ENCODE measurements at regions not wholly inside any gene's neighbourhood (a gene's known extent, or its start where the extent isn't known, plus 50 kb on each side); places are given as distances from the start of the nearest gene placed in this dataset.

- DNase-seq (ENCODE audit: low read depth in 2 of 2) = no peak
Observed at GRCh38 chr5:3393920-3394597, 201.6 kb upstream of the IRX1 start.

GRCh38 chr5:3393122-3393919 lies 202.3 kb upstream of the IRX1 start:
- no peak for DNase-seq (ENCODE audit: low read depth in 2 of 2)

GRCh38 chr5:3392306-3392939 lies 203.2 kb upstream of the IRX1 start:
- no peak for DNase-seq (ENCODE audit: low read depth in 2 of 2)

GRCh38 chr5:3391210-3391609 lies 204.4 kb upstream of the IRX1 start:
- DNase-seq (ENCODE audit: low read depth in 2 of 2) = no peak

- no peak for DNase-seq (ENCODE audit: low read depth in 2 of 2)
Observed at GRCh38 chr5:3389471-3390026, 206.1 kb upstream of the IRX1 start.

GRCh38 chr5:3386637-3387036 lies 209.0 kb upstream of the IRX1 start:
- no peak for DNase-seq (ENCODE audit: low read depth in 2 of 2)

GRCh38 chr5:3385991-3386519 lies 209.6 kb upstream of the IRX1 start:
- no peak for DNase-seq (ENCODE audit: low read depth in 2 of 2)

GRCh38 chr5:3384531-3384930 lies 211.1 kb upstream of the IRX1 start:
- DNase-seq (ENCODE audit: low read depth in 2 of 2) = no peak

- no peak for DNase-seq (ENCODE audit: low read depth in 2 of 2)
Observed at GRCh38 chr5:3382782-3383181, 212.8 kb upstream of the IRX1 start.

GRCh38 chr5:3382151-3382550 lies 213.5 kb upstream of the IRX1 start:
- DNase-seq (ENCODE audit: low read depth in 2 of 2) = no peak

GRCh38 chr5:3381206-3381825 lies 214.3 kb upstream of the IRX1 start:
- no peak for DNase-seq (ENCODE audit: low read depth in 2 of 2)

GRCh38 chr5:3380689-3381088 lies 214.9 kb upstream of the IRX1 start:
- no peak for DNase-seq (ENCODE audit: low read depth in 2 of 2)

- no peak for DNase-seq (ENCODE audit: low read depth in 2 of 2)
Observed at GRCh38 chr5:3377831-3378230, 217.8 kb upstream of the IRX1 start.

- DNase-seq (ENCODE audit: low read depth in 2 of 2) = no peak
Observed at GRCh38 chr5:3377176-3377575, 218.5 kb upstream of the IRX1 start.

- DNase-seq (ENCODE audit: low read depth in 2 of 2) = no peak
Observed at GRCh38 chr5:3376611-3377010, 219.0 kb upstream of the IRX1 start.

GRCh38 chr5:3375586-3376311 lies 219.9 kb upstream of the IRX1 start:
- DNase-seq (ENCODE audit: low read depth in 2 of 2) = no peak

- no peak for DNase-seq (ENCODE audit: low read depth in 2 of 2)
Observed at GRCh38 chr5:3373391-3373790, 222.2 kb upstream of the IRX1 start.

GRCh38 chr5:3372289-3372688 lies 223.3 kb upstream of the IRX1 start:
- DNase-seq (ENCODE audit: low read depth in 2 of 2) = no peak

GRCh38 chr5:3365501-3366215 lies 230.0 kb upstream of the IRX1 start:
- no peak for DNase-seq (ENCODE audit: low read depth in 2 of 2)

- no peak for DNase-seq (ENCODE audit: low read depth in 2 of 2)
Observed at GRCh38 chr5:3364941-3365340, 230.7 kb upstream of the IRX1 start.
